A673 (cell line): ENCODE measurements at regions not wholly inside any gene's neighbourhood (a gene's known extent, or its start where the extent isn't known, plus 50 kb on each side); places are given as distances from the start of the nearest gene placed in this dataset.

ENCODE experiments used
- CTCF ChIP-seq: fragments of 300-800, 200-600 bp; sonication (generic); conservative IDR thresholded peaks from 2 replicates; pipeline ENCODE4 v1.5.1; 2017; ENCODE audit warnings: low read depth, mild to moderate bottlenecking, antibody characterized with exemption, low read length, moderate library complexity, mixed read lengths
- EZH2 ChIP-seq: fragments of 200-600 bp; sonication (generic); IDR thresholded peaks from 2 replicates; pipeline ENCODE4 v1.6.1; 2017; ENCODE audit warnings: borderline replicate concordance, low read depth, mild to moderate bottlenecking, mixed read lengths, antibody characterized with exemption, low read length; ENCODE audit not compliant: poor library complexity, severe bottlenecking

- TF ChIP-seq CTCF (no peak), EZH2 (no peak)
Measured at GRCh38 chr2:156703642-156704041, 267.5 kb downstream of the GPD2 start.
